ENCODE measurements at regions not wholly inside any gene's neighbourhood (a gene's known extent, or its start where the extent isn't known, plus 50 kb on each side); places are given as distances from the start of the nearest gene placed in this dataset.
"Not testable (repeated sequence)": the region's sequence is repeated elsewhere in the genome, so short reads cannot be mapped to it uniquely, and the experiment has no call there.

DNA sequence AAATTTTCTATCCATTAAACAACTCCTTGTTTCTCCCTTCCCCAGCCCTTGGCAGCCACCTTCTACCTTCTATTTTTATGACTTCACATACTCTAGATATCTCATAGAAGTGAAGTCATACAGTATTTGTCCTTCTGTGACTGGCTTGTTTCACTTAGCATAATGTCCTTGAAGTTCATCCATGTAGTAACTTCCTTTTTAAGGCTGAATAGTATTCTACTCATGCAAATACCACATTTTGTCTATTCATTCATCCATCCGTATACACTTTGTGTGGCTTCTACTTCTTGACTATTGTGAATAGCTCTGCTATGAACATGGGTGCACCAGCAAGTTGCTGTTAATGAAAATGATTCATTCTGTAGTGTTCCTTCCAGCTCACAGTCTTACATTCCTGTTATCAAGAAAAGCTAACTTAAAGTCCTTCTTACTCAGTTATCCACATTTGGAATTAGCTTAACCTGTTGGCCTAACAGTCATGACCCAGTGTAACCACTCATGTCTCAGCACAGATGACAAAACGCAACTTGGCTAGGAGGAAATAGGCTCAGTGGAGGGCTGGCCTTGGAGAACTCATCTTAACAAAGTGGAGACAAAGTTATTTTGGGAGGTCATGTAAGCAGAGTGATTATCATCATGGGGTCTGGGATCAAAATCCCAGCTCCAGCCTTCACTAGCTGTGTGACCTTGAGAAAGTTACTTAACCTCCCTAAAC lies 129.7 kb upstream of the MAP3K1 start:
- FAIRE-seq = no peak

DNA sequence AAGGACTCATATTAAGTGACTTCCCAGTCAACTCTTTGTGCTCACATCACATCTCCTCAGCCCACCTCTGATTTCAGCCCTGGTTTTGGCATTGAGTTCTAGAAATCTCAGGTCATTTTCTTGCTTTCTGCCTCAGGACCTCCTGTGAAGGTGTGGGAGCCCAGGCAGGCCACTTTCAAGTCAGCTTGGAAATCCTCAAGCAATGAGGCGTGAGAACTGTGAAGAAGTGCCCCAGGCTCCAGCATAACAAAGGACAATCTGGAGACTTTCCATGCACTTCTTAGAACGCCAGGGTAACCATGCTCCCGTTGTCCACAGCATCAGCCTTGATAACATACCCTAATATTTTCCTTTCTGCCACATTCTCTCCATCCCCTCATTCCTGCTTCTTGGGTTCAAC lies 131.2 kb upstream of the MAP3K1 start:
- FAIRE-seq = no peak

DNA sequence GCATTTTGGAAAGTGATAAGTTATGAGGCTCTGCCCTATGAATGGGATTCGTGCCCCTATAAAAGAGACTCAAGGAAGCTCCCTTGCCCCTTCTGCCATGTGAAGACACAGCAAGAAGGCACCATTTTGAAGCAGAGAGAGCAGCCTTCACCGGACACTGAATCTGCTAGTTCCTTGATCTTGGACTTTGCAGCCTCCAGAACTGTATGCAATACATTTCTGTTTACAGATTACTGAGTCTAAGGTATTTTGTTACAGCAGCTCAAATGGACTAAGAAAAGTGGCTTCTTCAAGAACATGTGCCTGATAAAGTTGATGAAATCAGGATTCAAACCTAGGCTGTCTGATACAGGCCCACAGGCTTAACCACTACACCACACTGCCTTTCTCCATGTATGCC lies 131.6 kb upstream of the MAP3K1 start:
- no peak for FAIRE-seq

DNA sequence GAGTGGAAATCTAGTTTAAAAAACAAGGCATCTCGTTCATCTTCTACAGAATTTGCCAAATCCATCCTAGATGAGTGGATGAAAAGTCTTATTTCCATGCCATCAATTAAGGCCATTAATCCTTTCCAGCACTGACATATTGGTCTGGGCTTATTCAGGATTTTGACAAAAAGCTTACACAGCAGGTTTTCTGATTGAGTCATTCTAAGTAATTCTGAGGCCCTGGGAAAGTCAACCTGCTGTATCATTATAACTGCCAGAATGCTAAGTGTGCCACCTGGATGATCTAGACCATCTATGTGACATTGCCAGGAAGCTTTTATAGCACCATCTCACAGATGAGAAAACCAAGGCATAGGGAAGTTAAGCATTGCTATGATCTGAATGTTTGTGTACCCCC lies 132.1 kb upstream of the MAP3K1 start:
- FAIRE-seq = no peak

DNA sequence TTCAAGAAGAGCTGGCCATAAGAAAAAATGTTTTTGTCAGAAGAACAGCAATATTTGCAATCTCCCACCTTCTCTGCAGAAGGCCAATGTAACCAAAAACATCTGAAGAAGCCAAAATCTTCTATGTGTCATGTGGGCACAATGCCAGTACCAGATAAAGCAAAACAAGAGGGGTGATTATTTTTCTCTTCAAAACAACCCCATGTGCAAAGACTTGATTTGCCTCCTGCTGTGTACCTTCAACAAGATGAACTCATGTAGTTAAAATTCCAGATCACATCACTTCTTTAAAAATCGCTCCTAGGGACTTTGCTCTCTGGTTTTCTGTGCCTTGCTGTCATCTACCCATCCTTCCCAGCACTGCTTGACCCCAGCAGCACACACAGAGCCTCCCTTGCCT lies 134.0 kb upstream of the MAP3K1 start:
- no peak for FAIRE-seq

DNA sequence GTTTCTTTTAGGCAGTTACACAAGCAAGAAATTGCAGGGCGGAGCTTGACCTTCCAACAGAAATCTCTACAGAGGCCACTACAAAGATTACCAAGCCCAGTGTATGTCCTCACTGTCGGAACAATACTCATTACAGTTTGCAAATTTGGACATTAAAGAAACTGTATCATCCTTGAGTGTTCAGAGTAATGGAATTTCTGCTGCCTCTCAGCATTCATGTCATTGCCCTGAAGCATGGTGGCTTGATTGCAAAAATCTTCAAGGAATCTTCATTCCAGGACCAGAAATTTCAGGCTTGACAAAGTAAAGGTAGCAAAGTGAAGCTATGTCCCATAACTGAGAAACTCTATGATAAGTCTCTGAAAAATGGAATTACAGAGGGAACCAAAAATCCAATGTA lies 134.6 kb upstream of the MAP3K1 start:
- FAIRE-seq = no peak

DNA sequence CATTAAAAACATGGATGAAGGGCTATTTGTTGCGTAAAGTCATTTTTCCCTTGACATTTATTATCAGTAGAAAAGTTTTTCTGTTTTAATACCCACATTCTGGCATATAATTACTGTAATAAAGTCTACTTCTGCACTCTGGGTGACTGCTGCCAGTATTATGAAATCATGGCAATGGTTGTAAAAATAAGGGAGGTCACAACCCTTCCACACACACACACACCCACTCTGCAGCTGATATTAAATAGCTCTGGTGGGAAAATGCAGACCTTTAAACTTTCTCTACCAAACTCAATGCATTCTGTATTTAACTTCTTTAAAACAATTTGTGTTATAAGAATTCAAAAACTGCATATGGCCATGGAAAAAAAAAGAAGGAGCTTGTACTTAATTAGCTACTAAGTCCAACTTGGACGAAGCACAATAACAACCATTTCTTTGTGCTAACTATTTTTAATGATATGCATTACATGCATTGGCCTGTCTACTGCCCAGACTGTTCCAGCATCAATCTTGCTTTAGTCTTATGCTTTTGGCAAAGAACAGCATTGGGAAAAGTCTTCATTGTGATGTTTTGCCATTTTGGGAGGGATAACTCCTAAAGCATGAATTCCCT lies 137.6 kb upstream of the MAP3K1 start:
- FAIRE-seq = no peak

DNA sequence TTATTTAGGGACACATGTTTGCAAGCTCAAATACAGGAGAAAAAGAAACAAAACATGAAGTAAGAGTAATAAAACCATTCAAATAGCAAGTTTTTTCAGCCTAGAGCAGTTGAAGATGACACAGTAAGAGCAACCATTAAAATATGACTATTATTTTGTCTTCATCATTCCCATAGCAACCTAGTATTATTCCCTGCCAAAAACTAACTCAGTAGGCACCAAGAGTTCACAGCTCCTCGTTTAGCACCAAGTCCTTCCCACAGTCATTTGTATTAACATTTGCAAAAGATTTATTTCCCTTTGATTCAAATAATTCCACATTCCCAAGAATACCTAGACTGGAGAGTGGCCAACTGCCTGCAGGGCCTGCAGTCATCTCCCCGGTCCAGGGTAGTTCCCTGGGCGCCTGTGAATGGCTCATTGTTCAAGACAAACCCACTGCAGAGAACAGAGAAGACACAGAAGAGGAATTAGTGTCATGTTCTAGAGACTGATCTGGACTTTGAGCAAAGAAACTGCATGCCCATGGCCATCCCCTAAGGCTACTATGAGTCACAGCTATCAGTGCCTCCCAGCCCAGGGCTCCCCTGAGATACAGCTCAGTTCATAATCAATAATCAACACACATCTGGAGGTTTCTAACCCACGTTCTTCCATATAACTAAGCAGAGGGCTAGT lies 139.1 kb upstream of the MAP3K1 start:
- FAIRE-seq = no peak

DNA sequence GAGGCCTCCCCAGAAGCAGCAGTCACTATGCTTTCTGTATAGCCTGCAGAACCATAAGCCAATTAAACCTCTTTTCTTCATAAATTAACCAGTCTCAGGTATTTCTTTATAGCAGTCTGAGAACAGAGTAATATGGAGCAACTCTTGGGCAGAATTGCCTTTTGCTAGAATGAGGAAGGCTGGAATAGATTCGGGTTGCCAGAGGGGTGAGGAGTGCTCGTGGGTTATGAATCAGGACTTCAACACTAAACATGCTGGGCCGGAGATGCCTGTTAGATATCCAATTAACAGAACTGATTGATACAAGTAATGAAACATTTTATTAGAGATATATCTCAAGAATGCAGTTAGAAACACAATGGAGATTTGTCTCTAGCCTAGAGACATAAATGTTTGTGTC lies 140.9 kb upstream of the MAP3K1 start:
- no peak for FAIRE-seq

DNA sequence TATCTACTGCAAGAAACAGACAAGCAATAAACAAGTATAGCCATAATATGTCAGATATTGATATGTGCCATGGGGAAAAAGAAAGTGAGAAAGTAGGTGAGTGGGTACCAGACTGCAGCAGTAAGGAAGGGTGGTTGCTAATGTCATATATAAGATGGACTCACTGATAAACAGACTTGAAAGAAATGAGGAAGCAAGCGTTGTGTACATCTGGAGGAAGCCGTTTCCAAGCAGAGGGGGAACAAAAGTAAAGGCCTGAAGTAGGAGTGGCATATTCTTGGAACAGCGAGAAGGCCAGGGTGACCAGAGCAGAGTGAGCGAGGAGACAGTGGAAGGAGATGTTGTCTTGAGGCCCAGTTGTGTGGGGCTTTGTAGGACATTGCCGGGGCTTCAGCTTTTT lies 142.2 kb upstream of the MAP3K1 start:
- no peak for FAIRE-seq

DNA sequence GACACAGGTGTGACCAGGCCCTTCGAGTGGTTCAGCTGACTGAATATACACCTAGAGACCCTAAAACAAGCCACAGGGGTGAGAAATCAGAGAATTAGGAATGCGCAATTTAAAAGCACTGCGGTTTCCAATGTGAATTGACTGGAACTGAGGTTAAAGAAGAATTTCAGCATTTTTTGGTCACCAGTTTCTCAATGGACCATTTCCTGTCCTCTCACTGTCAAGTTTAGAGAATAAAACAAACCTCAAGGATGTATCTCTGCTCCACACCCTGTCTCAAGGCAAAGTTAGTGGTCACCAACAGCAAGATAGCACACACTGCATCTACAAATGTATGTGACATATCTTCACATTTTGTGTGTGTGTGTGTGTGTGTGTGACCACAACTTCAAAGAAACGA lies 143.8 kb upstream of the MAP3K1 start:
- FAIRE-seq = no peak

DNA sequence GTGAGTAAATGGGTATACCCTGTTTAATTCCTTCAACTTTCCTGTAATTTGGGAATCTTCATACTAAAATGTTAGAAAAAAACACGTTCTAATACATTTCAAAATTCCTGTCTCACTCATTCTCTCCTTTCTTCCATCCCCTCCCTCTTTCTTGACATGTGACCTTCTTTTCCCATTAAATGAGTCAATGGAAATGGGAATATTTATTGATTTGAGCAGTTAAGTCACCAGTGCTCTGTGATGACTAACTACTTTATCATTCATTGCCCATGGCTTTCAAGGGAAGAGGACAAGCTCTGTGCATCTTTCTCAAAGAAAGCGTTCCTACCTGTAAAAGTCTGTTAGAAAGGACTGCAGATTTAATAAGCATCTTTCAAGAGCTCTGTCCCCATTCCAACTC lies 144.4 kb upstream of the MAP3K1 start:
- no peak for FAIRE-seq

DNA sequence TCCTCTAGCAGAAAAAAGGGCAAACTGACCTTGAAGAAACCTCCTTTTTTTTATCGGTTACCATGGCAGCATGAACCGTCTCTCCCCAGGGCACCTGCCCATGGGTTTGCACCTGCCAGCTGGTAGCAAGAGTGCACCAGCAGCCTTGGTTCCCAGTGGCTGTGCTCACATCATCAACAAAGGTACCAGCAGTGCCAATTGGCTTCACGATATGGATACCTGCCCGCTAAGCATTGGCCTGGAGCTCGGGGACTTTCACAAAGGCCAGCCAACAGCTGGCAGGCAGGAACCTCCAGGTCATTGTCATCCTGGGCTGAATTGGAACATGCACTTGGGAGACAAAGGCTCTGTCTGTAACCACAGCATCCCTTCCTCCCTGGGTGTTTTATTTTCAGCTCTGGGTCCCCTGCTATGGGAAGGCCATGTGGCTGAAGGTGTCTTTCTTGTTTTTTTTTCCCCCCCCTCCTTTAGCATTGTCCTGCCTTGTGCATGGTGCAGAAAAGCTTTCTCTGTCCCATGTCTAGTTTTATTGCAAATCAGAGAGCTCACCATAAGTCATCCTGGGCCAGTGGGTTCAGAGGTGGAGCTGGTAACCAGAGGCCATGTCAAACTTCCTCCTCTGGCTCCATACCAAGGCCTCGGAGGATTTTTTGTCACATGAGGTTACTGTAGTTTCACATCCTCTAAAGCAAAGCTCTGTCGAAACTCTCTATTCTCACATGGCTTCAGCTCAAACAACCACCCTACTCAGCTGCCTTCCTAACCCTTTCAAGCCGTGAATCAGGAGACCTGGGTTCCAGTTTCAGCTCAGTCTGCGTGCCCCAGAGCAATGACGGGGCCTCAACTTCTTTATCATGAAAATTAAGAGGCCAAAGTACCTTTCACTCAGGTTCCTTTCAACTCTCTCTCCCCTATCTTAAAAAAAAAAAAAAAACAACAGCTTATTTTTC lies 145.5 kb upstream of the MAP3K1 start:
- no peak for FAIRE-seq

DNA sequence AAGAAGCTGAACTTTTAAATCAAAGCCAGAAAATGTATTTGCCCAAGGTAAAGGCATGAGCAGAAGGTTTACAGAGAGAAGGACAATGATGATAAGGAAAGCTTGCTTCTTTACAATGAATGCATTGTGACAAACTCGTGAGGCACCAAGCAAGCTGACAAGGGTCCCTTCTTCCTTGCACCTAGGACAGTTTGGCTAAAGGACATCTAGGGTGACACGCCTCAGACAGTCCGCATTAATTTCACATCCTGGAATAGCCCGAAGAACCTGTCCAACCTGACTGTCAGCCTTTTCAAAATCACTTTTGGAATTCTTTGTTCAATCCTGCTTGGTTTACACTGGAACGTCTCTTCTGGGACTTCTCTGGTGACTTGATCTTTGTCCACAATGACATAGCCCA lies 146.4 kb upstream of the MAP3K1 start:
- FAIRE-seq = no peak

DNA sequence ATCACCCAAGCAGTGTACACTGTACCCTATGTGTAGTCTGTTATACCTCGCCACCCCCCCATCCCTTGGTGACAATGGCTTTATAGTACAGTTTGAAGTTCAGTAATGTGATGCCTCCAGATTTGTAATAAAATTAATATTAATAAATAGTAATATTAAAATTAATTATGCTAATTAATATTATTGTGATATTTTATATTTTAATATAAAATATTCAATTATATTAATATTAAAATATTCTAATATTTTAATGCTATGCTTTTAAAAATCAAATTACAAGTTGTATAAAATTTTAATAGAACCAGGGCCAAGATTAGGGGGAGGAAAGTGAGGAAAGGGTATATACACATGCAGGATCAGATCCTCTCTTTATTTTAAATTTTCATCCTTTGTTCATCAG lies 147.7 kb upstream of the MAP3K1 start:
- peak; percentile 41 for FAIRE-seq

DNA sequence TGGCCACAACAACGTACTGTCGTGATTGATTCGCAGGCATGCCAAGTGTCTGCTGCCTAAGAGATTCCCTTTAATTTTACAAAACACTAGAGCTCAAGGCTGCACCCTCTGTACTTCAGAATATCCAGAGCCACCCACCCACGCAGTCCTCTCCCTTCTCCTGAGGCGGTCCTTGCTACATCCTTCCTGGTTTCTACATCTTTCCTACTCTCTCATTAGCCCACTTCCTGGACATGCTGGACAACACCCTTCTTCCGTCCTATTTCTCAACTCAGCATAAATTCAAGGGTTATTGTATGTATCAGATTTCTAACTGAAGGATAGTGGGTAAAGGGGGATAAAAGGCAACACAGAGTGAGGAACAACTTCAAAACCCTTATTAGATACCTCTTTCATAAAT lies 148.4 kb upstream of the MAP3K1 start:
- no peak for FAIRE-seq

DNA sequence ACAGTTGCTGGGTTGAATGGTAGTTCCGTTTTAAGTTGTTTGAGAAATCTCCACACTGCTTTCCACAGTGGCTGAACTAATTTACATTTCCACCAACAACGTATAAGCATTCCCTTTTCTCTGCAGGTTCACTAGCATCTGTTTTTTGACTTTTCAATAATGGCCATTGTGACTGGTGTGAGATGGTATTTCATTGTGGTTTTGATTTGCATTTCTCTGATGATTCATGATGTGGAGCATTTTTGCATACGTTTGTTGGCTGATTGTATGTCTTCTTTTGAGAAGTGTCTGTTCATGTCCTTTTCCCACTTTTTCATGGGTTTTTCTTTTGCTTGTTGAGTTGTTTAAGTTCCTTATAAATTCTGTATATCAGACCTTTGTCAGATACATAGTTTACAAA lies 150.2 kb upstream of the MAP3K1 start:
- FAIRE-seq = not testable (repeated sequence)

DNA sequence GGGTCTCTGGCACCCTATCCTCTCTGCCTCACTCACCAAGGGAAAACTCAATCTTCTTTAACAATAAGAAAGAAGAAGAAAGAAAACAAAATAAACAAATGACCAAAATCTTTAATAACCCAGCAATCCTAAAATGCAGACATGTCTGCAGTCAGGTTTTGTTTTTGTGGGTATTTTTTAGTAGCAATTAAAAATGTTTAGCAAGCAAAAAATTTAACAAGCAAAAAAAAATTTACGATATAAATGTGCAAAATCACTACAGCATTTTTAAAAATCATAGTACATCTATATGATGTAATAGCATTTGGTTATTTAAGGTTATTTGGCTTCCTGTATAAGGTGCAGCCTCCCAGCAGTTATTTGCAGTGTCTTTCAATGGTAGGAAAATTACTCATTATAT lies 151.3 kb upstream of the MAP3K1 start:
- FAIRE-seq = no peak

DNA sequence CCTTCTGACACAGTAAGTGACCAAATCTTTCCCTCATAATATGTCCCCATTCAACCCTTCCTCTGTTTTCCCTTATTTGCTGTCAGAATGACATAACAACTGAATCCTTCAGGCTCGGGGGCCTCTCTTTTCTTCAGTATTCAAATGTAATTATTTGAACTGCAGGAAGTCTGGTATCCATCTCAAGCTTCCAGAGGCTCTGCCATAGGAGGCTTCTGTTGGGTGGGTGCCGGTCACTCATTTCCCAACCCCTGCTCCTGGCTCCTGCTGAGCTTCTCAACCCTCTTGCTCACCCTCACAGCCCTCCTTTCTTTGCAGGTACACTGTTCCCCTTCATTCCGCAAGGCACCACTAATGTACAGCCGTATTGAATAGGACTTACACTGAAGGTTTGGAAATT lies 151.8 kb upstream of the MAP3K1 start:
- no peak for FAIRE-seq

DNA sequence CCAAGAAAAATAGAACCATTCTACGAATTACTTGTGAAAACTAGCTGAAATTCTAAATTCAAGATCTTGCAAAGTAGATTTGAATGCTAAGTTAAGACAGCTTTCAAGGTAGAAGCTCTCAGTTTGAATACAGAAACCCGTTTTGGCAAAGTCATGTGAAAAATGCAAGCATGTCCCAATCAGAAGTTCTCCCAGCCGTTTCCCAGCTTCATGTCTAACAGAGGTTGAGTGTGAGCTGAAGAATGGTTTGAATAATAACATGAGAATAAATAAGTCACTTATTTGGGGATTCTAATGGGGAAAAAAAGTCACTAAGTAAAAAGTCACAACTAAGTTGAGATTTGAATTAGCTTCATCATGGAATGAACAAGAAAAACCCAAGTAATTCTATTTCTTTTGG lies 152.5 kb upstream of the MAP3K1 start:
- FAIRE-seq = no peak

DNA sequence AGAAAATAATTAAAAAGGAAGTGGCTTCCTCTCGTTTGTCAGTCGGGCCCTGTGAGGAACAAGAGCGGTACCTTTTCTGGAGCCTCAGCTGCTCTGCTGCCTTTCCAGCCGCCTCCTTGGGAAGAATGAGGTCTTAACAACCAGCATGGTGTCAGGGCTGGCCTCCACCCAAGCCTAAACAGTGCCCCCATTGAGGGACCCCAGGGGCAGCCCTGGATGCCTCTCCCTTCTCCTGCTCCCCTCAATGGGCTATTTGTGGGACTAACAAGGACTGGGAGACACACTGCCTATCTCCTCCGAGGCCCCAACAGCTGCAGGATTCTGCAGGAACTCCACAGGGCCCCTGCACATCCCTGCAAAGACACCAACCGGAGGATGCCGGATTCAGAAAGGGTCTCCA lies 155.4 kb upstream of the MAP3K1 start:
- no peak for FAIRE-seq

DNA sequence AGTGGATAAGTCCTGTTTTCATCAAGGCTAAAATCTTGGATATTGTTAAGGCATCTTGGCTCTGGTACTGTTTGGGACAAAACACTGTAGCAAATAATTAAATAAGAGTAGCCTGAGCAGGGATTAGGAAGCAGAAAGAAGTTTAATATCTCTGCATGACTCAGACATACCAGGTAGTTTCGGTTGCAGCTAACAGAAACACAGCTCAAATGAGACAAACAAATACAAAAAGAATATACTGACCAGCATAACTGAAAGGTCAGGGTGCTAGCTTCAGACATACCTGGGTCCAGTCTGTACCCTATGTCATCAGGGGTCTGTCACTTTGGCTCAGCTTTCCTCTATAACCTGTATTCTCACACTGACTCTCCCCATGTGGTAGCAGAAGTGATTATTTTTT lies 156.4 kb upstream of the MAP3K1 start:
- FAIRE-seq = no peak
